Stimulated activated CD8-positive, alpha-beta memory T cell treated with anti-CD3 and anti-CD28 coated beads, Interleukin-4, amount 100 ng/mL, for 48 hours (primary cell): ENCODE measurements at regions not wholly inside any gene's neighbourhood (a gene's known extent, or its start where the extent isn't known, plus 50 kb on each side); places are given as distances from the start of the nearest gene placed in this dataset.
"Not testable (repeated sequence)": the region's sequence is repeated elsewhere in the genome, so short reads cannot be mapped to it uniquely, and the experiment has no call there.

ENCODE experiments used
- DNase-seq: peaks from one replicate; pipeline ENCODE4 v3.0.0-alpha.2; 2020

- DNase-seq: no peak
Measured at GRCh38 chr6:114886670-114887436, 544.0 kb upstream of the HS3ST5 start.

- DNase-seq: no peak
Measured at GRCh38 chr6:114879693-114880092, 536.9 kb upstream of the HS3ST5 start.

GRCh38 chr6:114878091-114878490 lies 535.3 kb upstream of the HS3ST5 start:
- no peak for DNase-seq

DNA sequence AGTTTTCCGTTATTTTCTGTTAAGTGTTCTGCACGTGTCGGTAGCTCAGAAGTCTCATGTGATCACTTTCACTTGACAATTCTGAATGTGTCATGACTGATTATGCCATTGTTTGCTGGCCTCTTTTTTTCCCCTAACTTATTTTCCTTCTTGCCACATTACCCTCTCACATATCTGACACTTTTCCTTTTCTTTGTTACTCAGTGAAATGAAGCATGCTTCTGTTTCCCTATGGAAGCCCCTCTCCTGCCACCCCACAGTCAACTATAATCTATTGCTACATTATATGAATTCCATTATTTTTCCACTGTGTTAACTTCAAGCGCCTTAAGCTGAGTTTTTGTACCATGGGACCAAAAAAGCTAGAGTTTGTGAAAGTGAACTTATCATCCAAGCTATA lies 531.6 kb upstream of the HS3ST5 start:
- no peak for DNase-seq

- DNase-seq: not testable (repeated sequence)
Measured at GRCh38 chr6:114865506-114865905, 522.7 kb upstream of the HS3ST5 start.

DNA sequence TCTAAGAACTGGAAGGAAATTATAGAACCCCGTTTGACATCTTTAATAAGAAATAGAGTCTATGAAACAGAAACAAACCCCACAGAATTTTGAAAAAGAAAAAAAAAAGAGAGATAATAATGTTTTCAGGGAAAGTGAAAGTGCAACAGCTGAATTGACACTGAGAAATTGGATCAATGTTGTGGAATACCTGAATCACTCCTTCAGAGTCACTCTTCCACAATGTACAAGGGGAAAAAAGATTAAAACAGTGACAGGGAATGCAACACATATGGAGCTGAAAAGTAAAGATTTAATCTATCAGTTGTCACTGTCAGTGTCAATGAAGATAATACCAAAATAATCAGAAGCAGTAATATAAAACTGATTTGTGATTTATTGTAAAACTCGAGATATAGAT lies 520.8 kb upstream of the HS3ST5 start:
- DNase-seq: no peak

GRCh38 chr6:114862819-114863218 lies 520.0 kb upstream of the HS3ST5 start:
- DNase-seq: no peak

GRCh38 chr6:114862064-114862463 lies 519.2 kb upstream of the HS3ST5 start:
- DNase-seq: no peak

DNA sequence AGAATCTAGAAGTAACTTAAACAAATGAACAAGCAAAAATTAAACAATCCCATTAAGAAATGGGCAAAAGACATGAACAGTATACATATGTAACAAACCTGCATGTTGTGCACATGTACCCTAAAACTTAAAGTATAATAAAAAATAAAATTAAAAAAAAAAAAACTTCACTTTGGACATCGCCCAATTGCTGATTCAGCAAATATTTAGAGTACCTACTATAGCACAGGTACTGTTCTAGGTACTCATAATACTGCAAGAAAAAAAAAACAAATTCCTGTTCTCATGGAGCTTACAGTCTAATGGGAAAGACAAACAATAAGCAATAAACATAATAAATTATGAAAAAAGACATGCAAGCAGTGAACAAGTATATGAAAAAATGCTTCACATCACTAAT lies 501.5 kb upstream of the HS3ST5 start:
- DNase-seq: no peak

GRCh38 chr6:114839019-114839418 lies 496.2 kb upstream of the HS3ST5 start:
- no peak for DNase-seq

DNA sequence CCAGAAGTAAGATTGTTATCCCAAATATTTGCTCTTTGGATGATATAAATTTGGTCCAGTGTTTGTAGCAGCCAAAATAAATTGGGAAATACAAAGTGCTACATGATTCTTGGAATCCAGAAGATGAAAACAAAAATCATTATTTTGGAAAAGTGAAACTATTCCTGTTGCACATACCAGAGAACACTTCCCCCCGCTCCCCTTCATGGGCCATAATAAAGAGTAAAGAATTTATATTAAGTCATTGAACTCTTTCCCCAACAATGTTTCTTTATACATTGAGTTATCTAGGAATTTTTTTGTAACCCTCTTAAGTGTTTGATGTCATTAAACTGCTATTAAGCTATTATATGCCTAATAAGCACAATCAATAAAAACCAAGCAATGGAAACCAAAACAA lies 490.4 kb upstream of the HS3ST5 start:
- DNase-seq: no peak

- no peak for DNase-seq
Measured at GRCh38 chr6:114830515-114830914, 487.7 kb upstream of the HS3ST5 start.

DNA sequence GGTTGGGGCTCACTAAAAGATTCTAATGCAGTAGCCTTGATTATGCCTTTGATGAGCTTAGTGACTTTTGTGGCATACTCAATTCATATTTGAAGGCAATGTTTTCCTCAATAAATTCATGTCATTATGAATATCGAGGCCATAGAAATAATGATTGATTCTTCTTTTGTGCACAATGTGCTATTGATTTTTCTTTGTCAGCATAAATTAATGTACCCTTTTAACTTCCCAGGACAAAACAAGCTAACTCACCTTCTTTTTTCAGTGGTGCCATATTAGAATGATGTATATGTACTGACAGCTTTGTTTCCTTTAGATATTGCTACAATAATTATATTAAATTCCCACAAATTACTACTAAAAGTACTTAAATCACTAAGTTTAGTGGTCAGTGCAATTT lies 484.3 kb upstream of the HS3ST5 start:
- no peak for DNase-seq

GRCh38 chr6:114824409-114824808 lies 481.6 kb upstream of the HS3ST5 start:
- no peak for DNase-seq

GRCh38 chr6:114816678-114817077 lies 473.9 kb upstream of the HS3ST5 start:
- no peak for DNase-seq

GRCh38 chr6:114810468-114810867 lies 467.6 kb upstream of the HS3ST5 start:
- no peak for DNase-seq

DNA sequence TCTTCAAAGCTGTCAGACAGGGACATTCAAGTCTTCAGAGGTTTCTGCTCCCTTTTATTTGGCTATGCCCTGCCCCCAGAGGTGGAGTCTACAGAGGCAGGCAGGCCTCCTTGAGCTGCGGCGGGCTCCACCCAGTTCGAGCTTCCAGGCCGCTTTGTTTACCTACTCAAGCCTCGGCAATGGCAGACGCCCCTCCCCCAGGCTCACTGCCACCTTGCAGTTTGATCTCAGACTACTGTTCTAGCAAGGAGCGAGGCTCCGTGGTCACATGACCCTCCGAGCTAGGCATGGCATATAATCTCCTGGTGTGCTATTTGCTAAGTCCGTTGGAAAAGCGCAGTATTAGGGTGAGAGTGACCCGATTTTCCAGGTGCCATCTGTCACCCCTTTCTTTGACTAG lies 462.6 kb upstream of the HS3ST5 start:
- DNase-seq: not testable (repeated sequence)

DNA sequence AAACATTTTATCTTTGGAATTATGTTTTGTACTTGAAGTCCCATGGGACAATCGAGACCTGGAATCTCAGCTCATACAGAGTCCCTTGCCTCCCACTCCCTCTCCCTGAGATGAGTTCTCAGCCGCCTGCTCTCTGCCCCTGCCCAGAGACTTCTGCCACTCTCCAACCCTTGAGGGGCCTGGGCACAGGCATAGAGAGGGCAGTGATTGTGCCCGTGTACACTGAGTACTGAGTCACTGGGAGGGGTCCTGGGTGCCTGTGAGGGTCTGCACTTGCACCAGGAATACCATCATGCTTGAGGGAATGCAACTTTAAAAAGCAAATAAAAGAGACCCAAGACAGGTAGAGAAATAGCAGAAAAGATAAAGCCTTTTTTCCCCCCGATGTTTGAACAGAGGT lies 453.8 kb upstream of the HS3ST5 start:
- DNase-seq: no peak

DNA sequence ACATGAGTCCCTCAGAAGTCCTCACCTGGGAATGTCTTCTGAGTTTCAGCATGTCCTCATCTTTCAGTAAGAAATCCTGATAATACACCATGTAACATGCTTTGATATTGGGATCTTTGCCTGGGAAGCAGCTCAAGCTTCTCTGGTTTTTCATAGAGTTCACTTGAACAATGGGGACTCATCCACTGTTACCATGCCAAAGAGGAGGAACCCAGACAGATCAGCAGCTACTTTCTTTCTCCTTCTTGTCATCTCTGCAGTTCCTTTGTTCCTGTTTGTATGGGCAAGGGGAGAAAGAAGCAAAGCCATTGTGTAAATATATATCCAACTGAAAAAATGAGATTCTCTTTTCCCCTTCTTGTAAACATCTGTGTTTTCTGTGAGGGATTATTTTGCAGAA lies 450.6 kb upstream of the HS3ST5 start:
- no peak for DNase-seq

DNA sequence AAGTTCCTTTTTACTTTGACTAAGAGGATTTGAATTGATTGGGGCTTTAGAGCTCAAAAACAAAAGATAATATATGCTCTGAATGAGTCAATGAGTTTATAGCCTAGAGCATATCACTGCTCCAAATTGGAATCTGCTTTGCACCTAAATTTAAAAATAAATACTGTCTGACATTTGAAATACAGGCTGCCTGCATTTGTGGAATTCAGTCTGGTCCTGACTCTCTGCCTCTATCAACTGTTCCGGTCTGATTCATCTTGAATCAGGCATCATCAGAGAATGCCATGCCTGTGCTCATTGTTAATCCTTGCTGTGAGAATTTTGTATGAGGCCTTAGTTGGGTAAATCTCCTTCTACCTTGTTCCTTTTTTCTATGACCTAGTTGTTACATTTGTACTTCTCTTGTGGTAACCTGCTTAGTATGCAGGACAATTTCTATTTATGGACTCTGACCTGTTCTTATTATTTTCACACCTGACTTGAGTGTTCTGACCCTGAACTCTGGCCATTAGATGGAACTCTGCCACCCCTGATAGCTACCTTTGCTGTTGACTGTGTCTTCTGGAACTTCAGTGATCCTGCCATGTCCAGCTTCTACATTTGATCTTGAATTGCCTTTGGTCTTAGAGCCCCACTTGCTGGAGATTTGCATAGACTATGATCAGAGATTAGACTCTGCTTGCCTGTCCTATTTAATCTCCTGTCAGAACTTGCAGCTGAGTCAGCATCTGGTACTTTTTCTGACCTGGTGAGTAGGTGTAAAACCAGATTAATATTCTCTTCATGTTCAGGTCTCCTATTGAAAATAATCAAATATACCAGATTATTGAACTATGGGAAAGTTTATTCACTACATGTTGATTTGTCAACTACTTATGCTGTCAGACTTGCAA lies 442.7 kb upstream of the HS3ST5 start:
- DNase-seq: no peak

- no peak for DNase-seq
Measured at GRCh38 chr6:114783783-114784182, 441.0 kb upstream of the HS3ST5 start.

DNA sequence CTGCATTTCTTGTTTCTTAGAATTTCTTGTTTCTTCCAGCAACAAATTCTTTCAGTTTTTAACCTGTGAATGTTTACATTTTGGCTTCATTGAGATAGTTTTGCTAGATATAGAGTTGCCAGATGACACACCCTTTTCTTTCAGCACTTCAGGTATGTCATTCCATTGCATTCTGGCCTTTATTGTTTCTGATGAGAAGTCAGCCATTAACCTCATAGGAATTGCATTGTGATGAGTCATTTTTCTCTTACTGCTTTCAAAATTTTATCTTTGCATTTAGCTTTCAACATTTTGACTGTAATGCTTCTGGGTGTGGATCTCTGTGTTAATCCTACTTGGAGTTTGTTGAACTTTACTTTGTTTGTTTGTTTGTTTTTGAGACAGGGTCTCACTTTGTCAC lies 440.3 kb upstream of the HS3ST5 start:
- no peak for DNase-seq

DNA sequence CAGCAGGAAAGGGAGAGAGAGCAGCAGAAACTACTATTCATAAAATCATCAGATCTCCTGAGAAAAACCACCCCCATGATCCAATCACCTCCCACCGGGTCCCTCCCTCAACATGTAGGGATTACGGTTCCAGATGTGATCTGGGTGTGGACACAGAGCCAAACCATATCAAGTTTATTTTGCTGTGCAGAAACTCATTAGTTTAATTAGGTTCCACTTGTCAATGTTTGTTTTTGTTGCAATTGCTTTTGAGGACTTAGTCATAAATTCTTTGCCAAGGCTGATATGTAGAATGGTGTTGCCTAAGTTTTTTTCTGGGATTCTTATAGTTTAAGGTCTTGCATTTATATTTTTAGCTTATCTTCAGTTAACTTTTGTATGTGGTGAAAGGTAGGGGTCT lies 422.0 kb upstream of the HS3ST5 start:
- DNase-seq: no peak

DNA sequence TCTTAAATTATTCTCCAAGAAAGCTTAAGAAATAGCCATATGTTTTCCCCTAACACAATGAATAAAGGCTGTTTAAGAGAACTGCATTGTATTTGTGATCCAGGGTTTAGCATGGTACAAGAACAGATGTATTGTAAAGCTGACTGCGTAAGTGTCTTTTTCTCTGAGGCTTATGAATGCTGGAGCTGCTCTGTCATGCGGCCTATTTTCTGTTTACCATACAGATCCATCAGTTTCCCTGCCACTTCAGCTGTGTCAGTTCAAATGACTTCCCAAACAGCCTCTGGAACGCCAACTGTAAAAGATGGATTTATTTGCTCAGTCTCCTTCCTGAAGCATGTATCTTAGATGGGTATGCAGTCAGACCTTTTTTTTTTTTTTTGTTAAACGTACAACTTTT lies 419.3 kb upstream of the HS3ST5 start:
- DNase-seq: no peak
